ENCODE measurements at regions not wholly inside any gene's neighbourhood (a gene's known extent, or its start where the extent isn't known, plus 50 kb on each side); places are given as distances from the start of the nearest gene placed in this dataset.
"Not testable (repeated sequence)": the region's sequence is repeated elsewhere in the genome, so short reads cannot be mapped to it uniquely, and the experiment has no call there.

DNA sequence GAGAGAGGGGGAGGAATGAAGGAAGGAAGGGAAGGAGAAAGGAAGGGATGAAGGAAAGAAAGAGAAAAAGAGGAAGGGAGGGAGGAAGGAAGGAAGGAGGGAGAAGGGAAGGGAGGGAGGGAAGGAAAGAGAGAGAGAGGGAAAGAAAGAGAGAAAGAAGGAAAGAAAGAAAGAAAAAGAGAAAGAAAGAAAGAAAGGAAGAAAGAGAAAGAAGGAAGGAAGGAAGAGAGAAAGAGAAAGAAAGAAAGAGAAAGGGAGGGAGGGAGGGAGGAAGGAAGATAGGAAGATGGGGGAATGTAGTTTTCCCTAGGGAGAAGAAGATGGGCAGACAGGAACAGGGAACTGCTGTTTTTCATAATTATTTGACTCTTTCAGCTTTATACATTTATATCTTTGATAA is 115.1 kb upstream of the CXADR start:
- DNase-seq: no peak
- Histone ChIP-seq H3K4me3 (ENCODE audit: low read depth, low read length) (no peak overlapping the region), H3K9me3 (no peaks in the 10 kb centered on the region), H3K4me1 (no peaks in the 10 kb centered on the region), H3K36me3 (no peaks in the 10 kb centered on the region), H3K27me3 (no peaks in the 10 kb centered on the region)
- TF ChIP-seq CTCF (IDR thresholded peaks at IDR 0.05; ENCODE audit: low read depth, low read length): no peak

GRCh38 chr21:17398954-17399353 is 113.9 kb upstream of the CXADR start:
- not testable (repeated sequence) for H3K9me3 ChIP-seq; H3K36me3 ChIP-seq; H3K4me1 ChIP-seq; H3K4me3 ChIP-seq (ENCODE audit: low read depth, low read length); H3K27me3 ChIP-seq; DNase-seq

DNA sequence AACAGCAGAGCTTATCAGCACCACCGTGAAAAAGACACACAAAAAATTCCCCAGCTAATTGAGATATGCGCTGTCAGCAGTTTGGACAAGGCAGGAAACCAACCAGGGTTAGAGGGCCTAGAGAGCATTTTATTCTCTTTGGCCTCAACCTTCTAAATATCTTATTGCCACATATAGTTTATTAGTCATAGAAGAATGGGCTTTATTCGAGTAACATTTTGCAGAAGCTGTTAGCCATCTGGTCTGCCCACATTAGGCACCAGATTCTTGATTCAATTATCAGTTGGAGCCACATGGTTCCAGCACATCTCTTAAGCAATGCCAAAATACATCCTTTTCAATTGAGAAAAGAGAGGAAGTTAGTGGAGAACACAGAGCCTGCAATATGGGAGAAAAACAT is 109.9 kb upstream of the CXADR start:
- Histone ChIP-seq H3K27me3 (no peaks in the 10 kb centered on the region), H3K9me3 (no peaks in the 10 kb centered on the region; the same call in 1 of the 2 replicates), H3K4me3 (ENCODE audit: low read depth, low read length) (no peak overlapping the region), H3K4me1 (peaks cover 5% of the 10 kb centered on the region; the same call in 1 of the 2 replicates), H3K36me3 (no peaks in the 10 kb centered on the region)
- no peak for DNase-seq
- no peak for TF ChIP-seq CTCF (IDR thresholded peaks at IDR 0.05; ENCODE audit: low read depth, low read length)

DNA sequence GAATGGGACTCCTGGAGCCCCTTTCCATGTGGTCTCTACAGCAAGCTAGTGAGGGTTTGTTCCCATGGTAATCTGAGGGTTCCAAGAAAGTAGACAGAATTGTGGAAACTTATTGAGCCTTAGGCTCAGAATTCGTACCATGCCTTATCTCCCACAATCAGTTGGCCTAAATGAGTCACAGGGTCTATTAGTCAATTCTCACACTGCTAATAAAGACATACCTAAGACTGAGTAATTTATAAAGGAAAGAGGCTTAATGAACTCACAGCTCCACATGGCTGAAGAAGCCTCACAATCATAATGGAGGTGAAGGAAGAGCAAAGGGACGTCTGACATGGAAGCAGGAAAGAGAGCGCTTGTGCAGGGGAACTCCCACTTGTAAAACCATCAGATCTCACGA is 106.6 kb upstream of the CXADR start:
- Histone ChIP-seq H3K9me3 (no peaks in the 10 kb centered on the region; the same call in 1 of the 2 replicates), H3K4me3 (ENCODE audit: low read depth, low read length) (no peak overlapping the region), H3K27me3 (no peaks in the 10 kb centered on the region), H3K4me1 (peaks cover 5% of the 10 kb centered on the region; the same call in 1 of the 2 replicates), H3K36me3 (no peaks in the 10 kb centered on the region)
- DNase-seq: no peak
- no peak for TF ChIP-seq CTCF (IDR thresholded peaks at IDR 0.05; ENCODE audit: low read depth, low read length)

- Histone ChIP-seq H3K9me3 (no peaks in the 10 kb centered on the region), H3K4me1 (no peaks in the 10 kb centered on the region), H3K36me3 (no peaks in the 10 kb centered on the region), H3K4me3 (ENCODE audit: low read depth, low read length) (no peak overlapping the region), H3K27me3 (no peaks in the 10 kb centered on the region)
- TF ChIP-seq CTCF (IDR thresholded peaks at IDR 0.05; ENCODE audit: low read depth, low read length): no peak
- DNase-seq: no peak
Measured at GRCh38 chr21:17414766-17415165, 98.1 kb upstream of the CXADR start.

- H3K4me1 ChIP-seq: no peaks in the 10 kb centered on the region
- no peaks in the 10 kb centered on the region for H3K9me3 ChIP-seq
- DNase-seq: no peak
- H3K27me3 ChIP-seq: no peaks in the 10 kb centered on the region
- TF ChIP-seq CTCF (IDR thresholded peaks at IDR 0.05; ENCODE audit: low read depth, low read length): no peak
- no peaks in the 10 kb centered on the region for H3K36me3 ChIP-seq
- H3K4me3 ChIP-seq (ENCODE audit: low read depth, low read length): no peak overlapping the region
Measured at GRCh38 chr21:17416139-17416538, 96.7 kb upstream of the CXADR start.

- Histone ChIP-seq H3K27me3 (no peaks in the 10 kb centered on the region), H3K4me3 (ENCODE audit: low read depth, low read length) (no peak overlapping the region), H3K36me3 (no peaks in the 10 kb centered on the region), H3K4me1 (no peaks in the 10 kb centered on the region), H3K9me3 (no peaks in the 10 kb centered on the region)
- TF ChIP-seq CTCF (IDR thresholded peaks at IDR 0.05; ENCODE audit: low read depth, low read length): no peak
- no peak for DNase-seq
Measured at GRCh38 chr21:17422931-17423330, 89.9 kb upstream of the CXADR start.
